Astrocyte of the cerebellum (primary cell): ENCODE measurements at regions not wholly inside any gene's neighbourhood (a gene's known extent, or its start where the extent isn't known, plus 50 kb on each side); places are given as distances from the start of the nearest gene placed in this dataset.

ENCODE experiments used
- DNase-seq: peaks from one replicate; pipeline ENCODE4 v3.0.0-alpha.2; 2011; ENCODE audit warnings: low read depth
- H3K4me3 ChIP-seq: 2 replicates; pipeline ENCODE4 v1.5.1; 2011; ENCODE audit warnings: mild to moderate bottlenecking, low read depth, low read length, moderate library complexity
- in situ Hi-C: cut with HindIII; loops from 2 replicates; pipeline ENCODE4 v1.10.0; 2017; ENCODE audit warnings: low sequenced_read_pairs
- TF ChIP-seq, protein P1 (sequence below): IDR thresholded peaks from 2 replicates; pipeline ENCODE4 v1.5.1; 2012; ENCODE audit warnings: low read length, low read depth, moderate library complexity, mild to moderate bottlenecking; ENCODE audit errors: missing control alignments

GRCh38 chr11:69930081-69931059 lies 111.2 kb upstream of the FGF3 start:
- no peak overlapping the region for H3K4me3 ChIP-seq
- in situ Hi-C loops: no loop called here
- TF ChIP-seq, protein P1, sequence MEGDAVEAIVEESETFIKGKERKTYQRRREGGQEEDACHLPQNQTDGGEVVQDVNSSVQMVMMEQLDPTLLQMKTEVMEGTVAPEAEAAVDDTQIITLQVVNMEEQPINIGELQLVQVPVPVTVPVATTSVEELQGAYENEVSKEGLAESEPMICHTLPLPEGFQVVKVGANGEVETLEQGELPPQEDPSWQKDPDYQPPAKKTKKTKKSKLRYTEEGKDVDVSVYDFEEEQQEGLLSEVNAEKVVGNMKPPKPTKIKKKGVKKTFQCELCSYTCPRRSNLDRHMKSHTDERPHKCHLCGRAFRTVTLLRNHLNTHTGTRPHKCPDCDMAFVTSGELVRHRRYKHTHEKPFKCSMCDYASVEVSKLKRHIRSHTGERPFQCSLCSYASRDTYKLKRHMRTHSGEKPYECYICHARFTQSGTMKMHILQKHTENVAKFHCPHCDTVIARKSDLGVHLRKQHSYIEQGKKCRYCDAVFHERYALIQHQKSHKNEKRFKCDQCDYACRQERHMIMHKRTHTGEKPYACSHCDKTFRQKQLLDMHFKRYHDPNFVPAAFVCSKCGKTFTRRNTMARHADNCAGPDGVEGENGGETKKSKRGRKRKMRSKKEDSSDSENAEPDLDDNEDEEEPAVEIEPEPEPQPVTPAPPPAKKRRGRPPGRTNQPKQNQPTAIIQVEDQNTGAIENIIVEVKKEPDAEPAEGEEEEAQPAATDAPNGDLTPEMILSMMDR: no peak
- no peak for DNase-seq

DNA sequence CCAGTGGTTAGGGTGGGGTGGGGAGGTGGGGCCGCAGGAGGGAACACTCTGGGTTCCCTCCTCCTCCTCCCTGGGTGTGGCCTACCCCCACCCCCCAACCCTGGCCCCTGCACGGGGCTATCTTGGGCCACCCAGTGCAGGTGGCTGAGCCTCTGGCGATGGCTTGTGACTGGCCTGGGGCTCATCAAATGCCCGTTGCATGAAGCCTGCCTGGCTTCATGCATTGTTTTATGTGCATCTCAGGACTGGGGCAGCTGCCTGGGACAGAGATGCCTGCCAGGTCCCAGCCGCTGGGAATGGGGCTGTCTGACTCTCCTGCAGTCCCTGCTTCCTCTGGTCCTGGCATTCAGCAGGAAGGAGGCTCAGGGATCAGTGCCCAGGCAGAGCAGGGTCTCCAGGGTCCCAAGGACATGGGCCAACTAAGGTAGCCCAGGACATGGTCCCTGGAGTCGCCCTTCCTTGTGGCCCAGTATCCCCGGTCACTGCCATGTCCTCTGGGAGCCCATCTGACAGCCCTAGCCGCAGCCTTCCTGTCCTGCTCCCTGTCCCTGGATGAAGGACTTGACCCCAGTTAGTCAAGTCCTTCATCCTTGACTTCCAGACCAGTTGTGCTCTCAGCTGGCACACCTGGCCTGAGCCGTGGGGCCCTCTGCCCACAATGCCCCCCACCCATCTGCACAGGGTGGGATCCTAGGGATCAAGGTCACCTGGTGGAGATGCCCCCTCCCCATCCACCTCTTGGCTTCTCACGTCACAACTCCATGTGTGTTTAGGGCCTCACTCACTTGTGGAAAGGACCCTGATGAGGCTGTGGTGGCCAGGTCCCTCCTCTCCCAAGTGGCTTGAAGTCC lies 112.1 kb upstream of the FGF3 start:
- H3K4me3 ChIP-seq: no peak overlapping the region
- TF ChIP-seq, protein P1: no peak
- DNase-seq: no peak
- in situ Hi-C loops: no loop called here

DNA sequence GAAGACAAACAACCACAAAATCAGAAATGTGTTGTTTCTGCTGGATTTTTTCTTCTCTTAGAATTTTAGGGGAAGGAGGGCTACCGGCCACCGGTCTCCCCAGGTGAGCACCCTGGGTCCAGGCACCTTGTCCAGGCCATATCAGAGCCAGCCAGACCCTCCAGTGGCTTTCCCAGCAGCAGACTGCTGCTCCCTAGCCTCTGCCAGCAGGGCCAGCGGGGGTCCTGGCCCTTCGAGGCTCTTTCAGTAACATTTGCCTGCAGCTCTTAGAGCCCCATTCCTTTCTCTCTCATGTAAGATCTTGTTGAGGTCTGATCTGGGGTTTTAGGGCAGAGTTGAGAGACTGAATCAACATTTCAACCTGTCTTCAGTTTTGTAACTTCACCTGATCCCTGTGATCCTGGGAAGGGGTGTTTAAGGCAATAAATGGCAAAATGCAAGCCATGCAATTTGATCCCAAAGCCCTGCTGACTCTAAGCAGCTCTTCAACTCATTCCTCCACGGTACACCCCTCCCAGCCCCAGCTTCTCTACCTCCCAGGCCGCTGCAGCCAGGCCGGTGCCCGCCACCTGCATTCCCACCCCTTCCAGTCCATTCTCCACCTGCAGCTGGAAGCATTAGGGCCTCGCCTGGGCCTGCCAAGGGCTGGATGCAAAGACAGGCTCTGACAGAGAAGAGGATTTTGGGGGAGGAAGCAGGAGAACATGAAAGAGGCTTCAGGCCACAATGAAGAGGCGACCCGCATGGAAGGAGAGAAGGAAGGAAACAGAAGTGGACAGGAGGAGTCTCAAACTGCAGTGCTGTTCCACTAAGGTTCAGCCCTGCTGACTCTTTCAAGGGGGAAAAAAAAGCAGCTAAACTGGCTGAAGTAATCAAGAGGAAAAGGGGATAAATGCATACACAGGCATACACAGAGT lies 113.0 kb upstream of the FGF3 start:
- H3K4me3 ChIP-seq: no peak overlapping the region
- no peak for DNase-seq
- TF ChIP-seq, protein P1: no peak
- in situ Hi-C loops: no loop called here

DNA sequence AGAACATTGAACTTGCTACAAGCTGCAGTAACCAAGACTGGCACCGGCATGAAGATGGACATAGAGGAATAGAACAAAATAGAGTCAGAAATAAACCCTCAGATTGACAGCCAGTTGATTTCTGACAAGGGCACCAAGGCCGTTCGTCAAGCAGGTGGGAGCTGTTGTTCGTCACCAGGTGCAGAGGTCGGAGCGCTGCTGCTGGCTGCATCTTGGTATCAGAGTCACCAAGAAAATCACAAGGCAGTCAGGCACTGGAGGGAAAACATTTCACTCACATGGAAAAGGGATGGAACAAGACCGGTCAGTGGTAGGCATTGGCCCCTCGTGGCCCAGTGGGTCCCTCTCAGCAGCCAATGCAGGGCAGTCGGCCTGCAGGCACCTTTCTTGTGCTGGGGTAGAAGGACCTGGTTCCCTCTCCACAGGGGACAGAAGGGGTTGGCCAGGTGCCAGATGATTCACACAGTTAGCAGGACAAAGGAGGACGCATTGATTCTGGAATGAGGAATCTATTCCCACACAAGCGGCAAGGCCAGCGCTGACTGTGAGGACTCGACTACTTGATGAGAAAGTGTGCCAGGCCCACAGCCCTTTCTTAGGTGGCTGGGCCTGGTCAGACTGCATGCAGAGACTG lies 115.8 kb upstream of the FGF3 start:
- TF ChIP-seq, protein P1: no peak
- no peak for DNase-seq
- in situ Hi-C loops: no loop called here
- no peak overlapping the region for H3K4me3 ChIP-seq

GRCh38 chr11:69935941-69936505 lies 116.8 kb upstream of the FGF3 start:
- DNase-seq: no peak
- no peak overlapping the region for H3K4me3 ChIP-seq
- TF ChIP-seq, protein P1: no peak
- in situ Hi-C loops: no loop called here
